ENCODE measurements at regions not wholly inside any gene's neighbourhood (a gene's known extent, or its start where the extent isn't known, plus 50 kb on each side); places are given as distances from the start of the nearest gene placed in this dataset.
A peak's percentile ranks its signal among the peaks of the same experiment; 100 is the strongest.

GRCh38 chr5:159619826-159620225 is 289.5 kb upstream of the IL12B start:
- Histone ChIP-seq H3K36me3 (ENCODE audit: control insufficient read depth, insufficient read depth, low read length) (no peaks in the 10 kb centered on the region), H3K4me3 (no peak overlapping the region), H3K4me2 (ENCODE audit: insufficient read depth, low read length) (no peak overlapping the region), H3K79me2 (ENCODE audit: control insufficient read depth, insufficient read depth, low read length) (no peaks in the 10 kb centered on the region), H4K20me1 (replicated peaks; ENCODE audit: control insufficient read depth, insufficient read depth, low read length) (no peaks in the 10 kb centered on the region), H3K9ac (ENCODE audit: insufficient read depth in 1 of 2, low read depth in 2 of 2, low read length in 2 of 2) (no peak overlapping the region), H3K27ac (ENCODE audit: extremely low read depth, low read depth, low read length) (no peak overlapping the region), H3K9me1 (ENCODE audit: control insufficient read depth, insufficient read depth, low read length) (no peaks in the 10 kb centered on the region), H3K9me3 (replicated peaks; ENCODE audit: control insufficient read depth, insufficient read depth, low read depth, low read length) (no peaks in the 10 kb centered on the region), H2AFZ (ENCODE audit: low read depth, low read length) (0 out of 2 replicates have a peak overlapping the region, but pooled peaks have one; percentile 21), H3K4me1 (replicated peaks in 1 of 2; ENCODE audit: control insufficient read depth in 2 of 2, insufficient read depth in 2 of 2, low read length in 2 of 2) (no peaks in the 10 kb centered on the region; a peak in 1 of 5 replicates), H3K27me3 (ENCODE audit: control insufficient read depth in 2 of 2, insufficient read depth in 2 of 2, low read length in 2 of 2) (no peaks in the 10 kb centered on the region)
- ChIA-PET CTCF (ENCODE audit: low intra/inter-chr PET ratio) (no interaction called here), POLR2A (no interaction called here)
- FAIRE-seq (no peak), DNase-seq (ENCODE audit: extremely low read depth in 1 of 4, low spot score in 3 of 4) (no peak), ATAC-seq (no peak; the same call in 2 of the 3 replicates)
- intact Hi-C loops (cut with micrococcal nuclease) (no loop called here), in situ Hi-C loops (cut with MboI) (no loop called here)
- BruUV-seq (replicated peaks): no TSS peak
- 17% methylated on average over 4 of the region's 4 CpGs for WGBS (ENCODE audit: insufficient coverage, low coverage, missing lambda C conversion rate)
- TF ChIP-seq NCOA4 (IDR thresholded peaks at IDR 0.05; ENCODE audit: partially characterized antibody): no peak
- no peak for TF ChIP-seq FOXA1 (IDR thresholded peaks at IDR 0.05; ENCODE audit: borderline replicate concordance)
- TF ChIP-seq SMAD2 (IDR thresholded peaks at IDR 0.05; ENCODE audit: low read depth, low read length): no peak
- TF ChIP-seq ELF2 (CRISPR knock-in tag; IDR thresholded peaks at IDR 0.05): no peak
- TF ChIP-seq ILK (tag; IDR thresholded peaks at IDR 0.05; ENCODE audit: borderline replicate concordance, low read depth): no peak
- no peak for TF ChIP-seq ZNF592 (IDR thresholded peaks at IDR 0.05)
- no peak for TF ChIP-seq KLF6 (CRISPR knock-in tag; IDR thresholded peaks at IDR 0.05; ENCODE audit: borderline replicate concordance)
- TF ChIP-seq ELK3 (CRISPR knock-in tag; IDR thresholded peaks at IDR 0.05): no peak
- TF ChIP-seq, protein P1, sequence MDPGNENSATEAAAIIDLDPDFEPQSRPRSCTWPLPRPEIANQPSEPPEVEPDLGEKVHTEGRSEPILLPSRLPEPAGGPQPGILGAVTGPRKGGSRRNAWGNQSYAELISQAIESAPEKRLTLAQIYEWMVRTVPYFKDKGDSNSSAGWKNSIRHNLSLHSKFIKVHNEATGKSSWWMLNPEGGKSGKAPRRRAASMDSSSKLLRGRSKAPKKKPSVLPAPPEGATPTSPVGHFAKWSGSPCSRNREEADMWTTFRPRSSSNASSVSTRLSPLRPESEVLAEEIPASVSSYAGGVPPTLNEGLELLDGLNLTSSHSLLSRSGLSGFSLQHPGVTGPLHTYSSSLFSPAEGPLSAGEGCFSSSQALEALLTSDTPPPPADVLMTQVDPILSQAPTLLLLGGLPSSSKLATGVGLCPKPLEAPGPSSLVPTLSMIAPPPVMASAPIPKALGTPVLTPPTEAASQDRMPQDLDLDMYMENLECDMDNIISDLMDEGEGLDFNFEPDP (CRISPR knock-in tag; IDR thresholded peaks at IDR 0.05): no peak
- TF ChIP-seq ZKSCAN3 (CRISPR knock-in tag; IDR thresholded peaks at IDR 0.05): no peak
- TF ChIP-seq ZNF239 (CRISPR knock-in tag; IDR thresholded peaks at IDR 0.05): no peak
